Smooth muscle cell of the brain vasculature (primary cell): ENCODE measurements at regions not wholly inside any gene's neighbourhood (a gene's known extent, or its start where the extent isn't known, plus 50 kb on each side); places are given as distances from the start of the nearest gene placed in this dataset.

Experiments
- DNase-seq: peaks from one replicate; pipeline ENCODE4 v3.0.0-alpha.2; 2012; ENCODE audit warnings: low read depth, low spot score

GRCh38 chr12:93015871-93016751, 87.0 kb upstream of the EEA1 start:
- no peak for DNase-seq

GRCh38 chr12:93016752-93017350, 87.8 kb upstream of the EEA1 start:
- DNase-seq: no peak

GRCh38 chr12:93018610-93019009, 89.5 kb upstream of the EEA1 start:
- DNase-seq: no peak

GRCh38 chr12:93019212-93019927, 90.3 kb upstream of the EEA1 start:
- DNase-seq: no peak

- DNase-seq: no peak
Observed at GRCh38 chr12:93019975-93020630, 91.0 kb upstream of the EEA1 start.

GRCh38 chr12:93020631-93021597, 91.8 kb upstream of the EEA1 start:
- DNase-seq: no peak

- DNase-seq: no peak
Observed at GRCh38 chr12:93022603-93023340, 93.7 kb upstream of the EEA1 start.

- DNase-seq: no peak
Observed at GRCh38 chr12:93025145-93026103, 96.3 kb upstream of the EEA1 start.

GRCh38 chr12:93027041-93027440, 97.9 kb upstream of the EEA1 start:
- DNase-seq: no peak

GRCh38 chr12:93029091-93029490, 100.0 kb upstream of the EEA1 start:
- no peak for DNase-seq

GRCh38 chr12:93031028-93031427, 101.9 kb upstream of the EEA1 start:
- no peak for DNase-seq

- DNase-seq: no peak
Observed at GRCh38 chr12:93032758-93033157, 103.7 kb upstream of the EEA1 start.

- no peak for DNase-seq
Observed at GRCh38 chr12:93033948-93034347, 104.9 kb upstream of the EEA1 start.

- DNase-seq: no peak
Observed at GRCh38 chr12:93039062-93039461, 110.0 kb upstream of the EEA1 start.

GRCh38 chr12:93039930-93040329, 110.8 kb upstream of the EEA1 start:
- DNase-seq: no peak

- no peak for DNase-seq
Observed at GRCh38 chr12:93040367-93040766, 111.3 kb upstream of the EEA1 start.

- DNase-seq: no peak
Observed at GRCh38 chr12:93041416-93041815, 112.3 kb upstream of the EEA1 start.

GRCh38 chr12:93042283-93042682, 113.2 kb upstream of the EEA1 start:
- DNase-seq: no peak

- DNase-seq: no peak
Observed at GRCh38 chr12:93042684-93043083, 113.6 kb upstream of the EEA1 start.
